Activated CD4-positive, alpha-beta T cell treated with anti-CD3 and anti-CD28 coated beads, Interleukin-2, amount 10 ng/mL, durations not matched to agents 7 days and 5 days (primary cell): ENCODE measurements at regions not wholly inside any gene's neighbourhood (a gene's known extent, or its start where the extent isn't known, plus 50 kb on each side); places are given as distances from the start of the nearest gene placed in this dataset.

Experiments used
- CTCF ChIA-PET: fragments of 350-600 bp; sonication (Branson Sonifier 250); formaldehyde crosslinking; loops from one replicate; lab custom pipeline; 2021; ENCODE audit warnings: antibody characterized with exemption; lab: Charles Lee
- POLR2A ChIA-PET: fragments of 350-600 bp; sonication (Branson Sonifier 250); formaldehyde crosslinking; loops from one replicate; lab custom pipeline; 2021; ENCODE audit warnings: antibody characterized with exemption; lab: Charles Lee
- DNase-seq: peaks from one replicate; pipeline ENCODE4 v3.0.0-alpha.2; 2020
- H3K27ac Mint-ChIP-seq: one replicate; pipeline ENCODE4 v1.8.0; 2021; ENCODE audit warnings: mild to moderate bottlenecking, moderate library complexity, mixed read lengths
- H3K27me3 Mint-ChIP-seq: one replicate; pipeline ENCODE4 v1.8.0; 2021; ENCODE audit warnings: mixed read lengths
- H3K36me3 Mint-ChIP-seq: one replicate; pipeline ENCODE4 v1.8.0; 2021; ENCODE audit warnings: low read depth, mixed read lengths
- H3K4me1 Mint-ChIP-seq: one replicate; pipeline ENCODE4 v1.8.0; 2021; ENCODE audit warnings: mixed read lengths
- H3K4me3 Mint-ChIP-seq: one replicate; pipeline ENCODE4 v1.8.0; 2021; ENCODE audit warnings: mild to moderate bottlenecking, moderate library complexity, mixed read lengths
- H3K9me3 Mint-ChIP-seq: one replicate; pipeline ENCODE4 v1.8.0; 2021; ENCODE audit warnings: mixed read lengths

DNA sequence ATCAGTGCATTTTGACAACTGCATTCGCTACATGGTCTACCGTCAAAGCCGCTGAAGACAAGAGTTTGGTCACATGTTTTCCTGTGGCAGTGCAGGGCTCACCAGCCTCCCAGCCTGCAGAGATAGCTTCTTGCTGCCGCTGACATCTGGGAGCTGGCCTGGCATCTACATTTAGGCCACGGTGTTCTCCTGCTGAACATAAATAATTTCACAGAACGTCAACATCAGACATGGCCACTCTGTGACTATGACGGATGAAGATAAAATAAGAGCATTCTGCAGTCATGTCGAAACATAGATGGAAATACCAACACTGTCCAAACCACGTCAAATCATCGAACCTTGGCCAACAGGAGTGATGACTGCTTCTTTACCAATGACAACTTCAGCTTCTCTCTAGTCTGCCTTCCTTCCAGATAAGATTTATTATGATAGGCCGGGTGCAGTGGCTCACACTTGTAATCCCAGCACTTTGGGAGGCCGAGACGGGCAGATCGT lies 91.2 kb downstream of the TNFAIP2 start:
- CTCF ChIA-PET: no interaction called here
- peaks cover 27% of the 10 kb centered on the region for H3K27me3 Mint-ChIP-seq
- no peaks in the 10 kb centered on the region for H3K36me3 Mint-ChIP-seq
- POLR2A ChIA-PET: no interaction called here
- H3K27ac Mint-ChIP-seq: no peak overlapping the region
- DNase-seq: no peak
- H3K4me3 Mint-ChIP-seq: no peak overlapping the region
- no peaks in the 10 kb centered on the region for H3K9me3 Mint-ChIP-seq
- H3K4me1 Mint-ChIP-seq: no peaks in the 10 kb centered on the region

DNA sequence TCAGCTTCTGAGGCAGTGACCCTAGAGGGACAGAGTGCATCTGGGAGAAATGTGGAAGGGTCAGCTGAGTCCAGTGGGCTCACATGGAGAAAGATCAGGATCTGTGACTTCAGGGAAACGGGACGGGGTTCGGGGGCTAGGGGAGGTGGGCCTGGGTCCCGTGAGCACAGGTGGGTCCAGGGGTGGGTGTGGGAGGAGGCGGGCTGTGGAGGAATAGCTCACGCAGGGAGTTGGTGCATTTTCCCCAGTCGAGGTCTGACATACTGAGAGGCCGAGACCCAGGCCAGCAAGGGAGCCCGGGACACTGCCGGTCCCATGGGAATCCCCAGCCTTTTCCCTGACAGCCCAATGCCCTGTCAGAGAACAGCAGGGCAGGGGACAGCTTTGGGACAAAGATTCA lies 93.1 kb downstream of the TNFAIP2 start:
- no peak for DNase-seq
- H3K36me3 Mint-ChIP-seq: no peaks in the 10 kb centered on the region
- CTCF ChIA-PET: no interaction called here
- no peaks in the 10 kb centered on the region for H3K9me3 Mint-ChIP-seq
- H3K27ac Mint-ChIP-seq: no peak overlapping the region
- peaks cover 31% of the 10 kb centered on the region for H3K27me3 Mint-ChIP-seq
- H3K4me1 Mint-ChIP-seq: no peaks in the 10 kb centered on the region
- POLR2A ChIA-PET: no interaction called here
- no peak overlapping the region for H3K4me3 Mint-ChIP-seq

GRCh38 chr14:103216857-103217256 lies 93.6 kb downstream of the TNFAIP2 start:
- H3K27me3 Mint-ChIP-seq: peaks cover 34% of the 10 kb centered on the region
- ChIA-PET CTCF (no interaction called here), POLR2A (no interaction called here)
- no peak overlapping the region for H3K27ac Mint-ChIP-seq
- no peak for DNase-seq
- no peaks in the 10 kb centered on the region for H3K36me3 Mint-ChIP-seq
- H3K4me3 Mint-ChIP-seq: no peak overlapping the region
- H3K4me1 Mint-ChIP-seq: no peaks in the 10 kb centered on the region
- H3K9me3 Mint-ChIP-seq: no peaks in the 10 kb centered on the region

DNA sequence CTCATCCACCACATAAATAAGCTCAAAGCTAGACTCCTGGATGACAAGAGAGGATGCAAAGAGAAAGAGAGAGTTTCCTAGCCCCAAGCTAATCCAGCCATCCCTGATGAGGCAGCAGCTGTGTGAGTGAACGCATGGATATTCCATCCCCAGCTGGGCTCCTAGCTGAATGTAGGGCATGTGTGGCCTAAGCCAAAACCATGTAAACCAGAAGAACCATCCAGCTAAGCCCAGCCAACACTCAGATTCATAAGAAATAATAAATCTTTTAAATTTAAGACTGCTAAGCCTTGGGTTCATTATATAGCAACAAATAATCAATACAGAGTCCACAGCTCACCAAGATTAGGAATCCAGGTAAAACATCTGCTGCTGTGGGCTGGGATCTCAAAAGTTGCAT lies 94.3 kb downstream of the TNFAIP2 start:
- Mint-ChIP-seq H3K36me3 (no peaks in the 10 kb centered on the region), H3K4me3 (no peak overlapping the region), H3K9me3 (no peaks in the 10 kb centered on the region), H3K4me1 (no peaks in the 10 kb centered on the region), H3K27ac (no peak overlapping the region), H3K27me3 (peaks cover 31% of the 10 kb centered on the region)
- ChIA-PET CTCF (no interaction called here), POLR2A (no interaction called here)
- DNase-seq: no peak

GRCh38 chr14:103220134-103220981 lies 97.1 kb downstream of the TNFAIP2 start:
- CTCF ChIA-PET: no interaction called here
- no peak for DNase-seq
- Mint-ChIP-seq H3K4me1 (no peaks in the 10 kb centered on the region), H3K36me3 (no peaks in the 10 kb centered on the region), H3K27me3 (peaks cover 28% of the 10 kb centered on the region), H3K9me3 (no peaks in the 10 kb centered on the region), H3K27ac (no peak overlapping the region), H3K4me3 (no peak overlapping the region)
- POLR2A ChIA-PET: no interaction called here

DNA sequence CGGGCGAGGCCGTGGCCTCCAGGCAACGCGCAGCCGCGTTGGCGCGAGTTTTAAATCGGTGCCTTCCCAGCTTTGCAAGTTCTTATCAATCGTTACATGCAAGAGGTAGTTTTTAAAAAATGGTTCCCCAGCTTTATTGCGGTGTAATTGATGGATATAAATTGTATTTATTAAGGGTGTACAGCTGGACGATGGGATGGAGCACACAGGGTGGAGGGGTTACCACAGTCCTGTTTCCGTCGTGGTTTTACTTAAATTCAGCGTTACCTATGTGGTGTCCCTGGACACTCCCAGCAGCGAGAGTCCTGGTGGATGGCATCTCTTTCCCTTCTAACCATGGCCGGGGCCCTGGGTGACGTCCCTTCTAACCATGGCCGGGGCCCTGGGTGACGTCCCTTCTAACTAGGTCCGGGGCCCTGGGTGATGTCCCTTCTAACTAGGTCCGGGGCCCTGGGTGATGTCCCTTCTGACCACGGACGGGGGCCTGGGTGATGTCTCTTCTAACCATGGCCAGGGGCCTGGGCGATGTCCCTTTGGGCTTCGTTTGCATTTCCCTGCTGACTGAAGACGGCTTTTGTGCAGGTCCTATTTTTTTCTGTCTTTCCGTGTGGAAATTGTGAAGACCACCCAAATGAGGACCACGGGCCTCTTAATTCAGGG lies 97.9 kb downstream of the TNFAIP2 start:
- Mint-ChIP-seq H3K9me3 (no peaks in the 10 kb centered on the region), H3K27me3 (peaks cover 28% of the 10 kb centered on the region), H3K36me3 (no peaks in the 10 kb centered on the region), H3K4me3 (no peak overlapping the region), H3K27ac (no peak overlapping the region), H3K4me1 (no peaks in the 10 kb centered on the region)
- no peak for DNase-seq
- CTCF ChIA-PET: no interaction called here
- POLR2A ChIA-PET: no interaction called here

- Mint-ChIP-seq H3K36me3 (no peaks in the 10 kb centered on the region), H3K4me3 (no peak overlapping the region), H3K27ac (peak overlapping the region; percentile 31), H3K27me3 (peaks cover 28% of the 10 kb centered on the region), H3K4me1 (no peaks in the 10 kb centered on the region), H3K9me3 (no peaks in the 10 kb centered on the region)
- no peak for DNase-seq
- POLR2A ChIA-PET: interaction anchor here (0.7 kb wide), 1 partner anchor 69 kb away, joined by 5 read pairs; no protein-coding TSS in a partner anchor
- CTCF ChIA-PET: no interaction called here
These were observed 98.6 kb downstream of the TNFAIP2 start for GRCh38 chr14:103221781-103222358.

- no peaks in the 10 kb centered on the region for H3K9me3 Mint-ChIP-seq
- H3K27ac Mint-ChIP-seq: no peak overlapping the region
- H3K36me3 Mint-ChIP-seq: no peaks in the 10 kb centered on the region
- no peaks in the 10 kb centered on the region for H3K4me1 Mint-ChIP-seq
- H3K27me3 Mint-ChIP-seq: peaks cover 23% of the 10 kb centered on the region
- DNase-seq: no peak
- CTCF ChIA-PET: interaction anchor here (0.6 kb wide), 1 partner anchor 854 kb away, joined by 3 read pairs; no protein-coding TSS in a partner anchor
- POLR2A ChIA-PET: no interaction called here
- H3K4me3 Mint-ChIP-seq: no peak overlapping the region
These were observed 100.6 kb downstream of the TNFAIP2 start for GRCh38 chr14:103223818-103224352.

- ChIA-PET POLR2A (no interaction called here), CTCF (no interaction called here)
- H3K4me1 Mint-ChIP-seq: no peaks in the 10 kb centered on the region
- H3K27me3 Mint-ChIP-seq: peaks cover 14% of the 10 kb centered on the region
- no peaks in the 10 kb centered on the region for H3K36me3 Mint-ChIP-seq
- H3K4me3 Mint-ChIP-seq: no peak overlapping the region
- H3K27ac Mint-ChIP-seq: no peak overlapping the region
- H3K9me3 Mint-ChIP-seq: no peaks in the 10 kb centered on the region
- DNase-seq: no peak
These were observed 101.8 kb downstream of the TNFAIP2 start for GRCh38 chr14:103225062-103225461.

DNA sequence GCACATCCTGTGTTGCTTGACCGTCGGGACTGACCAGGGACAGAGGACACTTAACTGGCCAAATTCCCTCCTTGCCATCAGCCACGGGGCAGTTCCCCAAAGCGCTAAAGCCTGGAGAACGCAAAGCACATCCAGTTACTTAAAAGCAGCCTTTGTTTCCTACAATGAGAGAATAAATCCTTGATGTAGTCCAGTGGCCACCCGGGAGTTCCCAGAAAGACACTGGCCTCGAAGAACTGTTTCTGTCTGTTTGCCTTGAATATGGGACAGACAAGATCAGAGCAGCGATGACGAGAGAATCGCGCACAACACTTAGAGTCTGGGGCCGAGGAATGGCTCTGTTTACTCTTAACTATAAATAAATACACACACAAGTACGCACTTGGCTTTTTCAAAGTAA lies 102.2 kb downstream of the TNFAIP2 start:
- Mint-ChIP-seq H3K36me3 (no peaks in the 10 kb centered on the region), H3K4me3 (no peak overlapping the region), H3K4me1 (no peaks in the 10 kb centered on the region), H3K27ac (no peak overlapping the region), H3K9me3 (no peaks in the 10 kb centered on the region), H3K27me3 (peaks cover 14% of the 10 kb centered on the region)
- DNase-seq: no peak
- CTCF ChIA-PET: no interaction called here
- POLR2A ChIA-PET: no interaction called here

DNA sequence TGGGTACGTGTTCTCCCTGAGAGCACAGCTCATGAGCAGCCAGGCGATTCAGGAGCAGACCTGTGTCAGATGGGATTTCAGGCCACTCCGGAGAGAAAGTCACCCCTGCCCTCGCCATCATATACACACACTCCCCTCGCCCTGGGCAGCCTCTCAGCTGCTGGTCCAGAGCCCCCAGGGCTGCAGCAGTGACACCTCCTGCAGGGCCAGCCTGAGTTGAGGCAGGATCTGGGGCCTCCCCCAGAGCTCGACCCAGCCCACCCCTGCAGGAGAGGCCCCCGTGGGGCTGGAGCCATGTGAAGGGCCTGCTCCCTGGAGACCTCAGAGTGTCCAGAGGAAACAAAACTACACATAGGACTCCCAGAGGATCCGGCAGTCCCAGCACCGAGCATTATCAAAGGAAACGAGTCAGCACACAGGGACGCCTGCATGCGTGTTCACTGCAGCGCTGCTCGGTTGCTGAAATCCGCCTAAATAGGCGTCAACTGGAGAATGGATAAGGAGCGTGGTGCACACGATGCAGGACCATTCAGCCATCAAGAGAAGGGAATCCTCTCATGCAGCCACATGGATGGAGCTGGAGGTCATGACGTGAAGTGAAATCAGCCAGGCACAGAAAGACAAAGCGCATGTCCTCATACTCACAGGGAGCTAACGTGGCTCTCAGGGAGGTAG lies 104.0 kb downstream of the TNFAIP2 start:
- DNase-seq: no peak
- no peaks in the 10 kb centered on the region for H3K4me1 Mint-ChIP-seq
- ChIA-PET POLR2A (no interaction called here), CTCF (no interaction called here)
- peaks cover 4% of the 10 kb centered on the region for H3K27me3 Mint-ChIP-seq
- no peak overlapping the region for H3K27ac Mint-ChIP-seq
- H3K36me3 Mint-ChIP-seq: no peaks in the 10 kb centered on the region
- no peaks in the 10 kb centered on the region for H3K9me3 Mint-ChIP-seq
- no peak overlapping the region for H3K4me3 Mint-ChIP-seq

GRCh38 chr14:103228076-103228806 lies 105.0 kb downstream of the TNFAIP2 start:
- Mint-ChIP-seq H3K9me3 (no peaks in the 10 kb centered on the region), H3K4me1 (no peaks in the 10 kb centered on the region), H3K27ac (peak overlapping the region; percentile 62), H3K36me3 (no peaks in the 10 kb centered on the region), H3K27me3 (no peaks in the 10 kb centered on the region), H3K4me3 (no peak overlapping the region)
- CTCF ChIA-PET: no interaction called here
- POLR2A ChIA-PET: no interaction called here
- no peak for DNase-seq
